IMR-90 (cell line): ENCODE measurements at regions not wholly inside any gene's neighbourhood (a gene's known extent, or its start where the extent isn't known, plus 50 kb on each side); places are given as distances from the start of the nearest gene placed in this dataset.

ENCODE experiments used
- ATAC-seq: fragments of 200-7000 bp; cut with Tn5 transposase; 2 replicates; pipeline ENCODE4 v1.9.1; 2020; ENCODE audit warnings: low read depth, mild to moderate bottlenecking, moderate library complexity
- BruUV-seq: library from RNA; stranded (reverse); fragments of 400-500 nt; replicated peaks from 2 replicates; lab custom pipeline; 2021; lab: Mats Ljungman, UMichigan
- CTCF ChIA-PET: fragments of 300-600 bp; formaldehyde crosslinking; extraction: SDS; loops from one replicate; lab custom pipeline; 2021; ENCODE audit warnings: antibody characterized with exemption; lab: Yijun Ruan, JAX
- POLR2A ChIA-PET: fragments of 300-600 bp; sonication (Branson Sonifier 250); formaldehyde crosslinking; loops from one replicate; lab custom pipeline; 2022; ENCODE audit warnings: antibody characterized with exemption; ENCODE audit not compliant: unreplicated experiment; lab: Charles Lee
- DNase-seq: peaks from one replicate; pipeline ENCODE4 v3.0.0; 2013
- H2AFZ ChIP-seq: replicated peaks from 2 replicates; pipeline ENCODE3; 2013; ENCODE audit warnings: low read length, mild to moderate bottlenecking; ENCODE audit not compliant: poor library complexity
- H2AK5ac ChIP-seq: 2 replicates; pipeline ENCODE4 v1.6.1; 2013; ENCODE audit warnings: low read depth, low read length, inconsistent platforms
- H2AK9ac ChIP-seq: replicated peaks from 2 replicates; pipeline ENCODE3; 2013; ENCODE audit warnings: mild to moderate bottlenecking, low read depth, low read length, moderate library complexity; ENCODE audit not compliant: poor library complexity
- H2BK120ac ChIP-seq: 2 replicates; pipeline ENCODE4 v1.6.1; 2013; ENCODE audit warnings: low read depth, low read length, inconsistent platforms
- H2BK15ac ChIP-seq: 3 replicates; pipeline ENCODE4 v1.6.1; 2013; ENCODE audit warnings: low read depth, low read length, inconsistent platforms
- H2BK20ac ChIP-seq: 2 replicates; pipeline ENCODE4 v1.6.1; 2013; ENCODE audit warnings: low read depth, mild to moderate bottlenecking, inconsistent platforms, low read length, moderate library complexity
- H2BK5ac ChIP-seq: 2 replicates; pipeline ENCODE4 v1.6.1; 2013; ENCODE audit warnings: mild to moderate bottlenecking, low read depth, low read length, inconsistent platforms; ENCODE audit not compliant: poor library complexity, severe bottlenecking
- H3K14ac ChIP-seq: replicated peaks from 2 replicates; pipeline ENCODE4 v1.6.1; 2013; ENCODE audit warnings: low read depth, low read length, inconsistent platforms
- H3K18ac ChIP-seq: 2 replicates; pipeline ENCODE4 v1.6.1; 2013; ENCODE audit warnings: low read depth, low read length, control low read depth
- H3K23ac ChIP-seq: 2 replicates; pipeline ENCODE4 v1.6.1; 2013; ENCODE audit warnings: low read depth, low read length, inconsistent platforms
- H3K27ac ChIP-seq: 2 replicates; pipeline ENCODE4 v1.5.1; 2013; ENCODE audit warnings: mild to moderate bottlenecking, control low read depth, low read length; ENCODE audit not compliant: insufficient read depth
- H3K27me3 ChIP-seq: 2 replicates; pipeline ENCODE4 v1.6.1; 2013; ENCODE audit warnings: low read length; ENCODE audit not compliant: control insufficient read depth, insufficient read depth
- H3K36me3 ChIP-seq: 2 replicates; pipeline ENCODE4 v1.6.1; 2013; ENCODE audit warnings: low read length, mixed read lengths; ENCODE audit not compliant: control insufficient read depth, insufficient read depth
- H3K4ac ChIP-seq: 2 replicates; pipeline ENCODE4 v1.6.1; 2013; ENCODE audit warnings: low read depth, low read length, inconsistent platforms
- H3K4me1 ChIP-seq: 2 replicates; pipeline ENCODE4 v1.6.1; 2013; ENCODE audit warnings: low read length, mixed read lengths; ENCODE audit not compliant: control insufficient read depth, insufficient read depth
- H3K4me2 ChIP-seq: 2 replicates; pipeline ENCODE4 v1.6.1; 2013; ENCODE audit warnings: low read depth, mild to moderate bottlenecking, control low read depth, low read length, moderate library complexity
- H3K4me3 ChIP-seq: 2 replicates; pipeline ENCODE4 v1.5.1; 2013; ENCODE audit warnings: low read depth, mild to moderate bottlenecking, control low read depth, low read length, moderate library complexity; ENCODE audit not compliant: insufficient read depth
- H3K56ac ChIP-seq: 2 replicates; pipeline ENCODE4 v1.6.1; 2013; ENCODE audit warnings: low read length, inconsistent platforms; ENCODE audit not compliant: insufficient read depth; ENCODE audit errors: extremely low read depth
- H3K79me1 ChIP-seq, 2 experiments: 2 replicates each; pipeline ENCODE4 v1.6.1; 2013; ENCODE audit warnings: low read length in 2 of 2, inconsistent platforms in 1 of 2, low read depth in 1 of 2
- H3K9ac ChIP-seq: 2 replicates; pipeline ENCODE4 v1.6.1; 2013; ENCODE audit warnings: low read depth, low read length, control low read depth
- H3K9me1 ChIP-seq: 2 replicates; pipeline ENCODE4 v1.6.1; 2013; ENCODE audit warnings: low read length, inconsistent platforms; ENCODE audit not compliant: insufficient read depth
- H3K9me3 ChIP-seq: 2 replicates; pipeline ENCODE4 v1.6.1; 2013; ENCODE audit warnings: low read length; ENCODE audit not compliant: control insufficient read depth, insufficient read depth
- H4K20me1 ChIP-seq: 2 replicates; pipeline ENCODE4 v1.6.1; 2013; ENCODE audit warnings: low read length, inconsistent platforms; ENCODE audit not compliant: insufficient read depth
- H4K5ac ChIP-seq: 2 replicates; pipeline ENCODE4 v1.6.1; 2013; ENCODE audit warnings: mild to moderate bottlenecking, low read depth, low read length, control low read depth
- H4K8ac ChIP-seq, 2 experiments: 2 replicates each; pipeline ENCODE4 v1.6.1; 2013; ENCODE audit warnings: low read depth in 2 of 2, low read length in 2 of 2, control low read depth in 1 of 2, inconsistent platforms in 1 of 2
- H4K91ac ChIP-seq: 2 replicates; pipeline ENCODE4 v1.6.1; 2013; ENCODE audit warnings: low read depth, low read length, inconsistent platforms; ENCODE audit not compliant: insufficient read depth
- MAFK ChIP-seq: IDR thresholded peaks from 2 replicates; pipeline ENCODE4 v1.6.1; 2012; ENCODE audit warnings: low read depth, low read length, improper control_type of control experiment
- NFE2L2 ChIP-seq: fragments of 150-350 bp; IDR thresholded peaks from 2 replicates; pipeline ENCODE4 v1.6.1; 2016; ENCODE audit warnings: low read depth, mild to moderate bottlenecking, low read length
- RFX5 ChIP-seq: IDR thresholded peaks from 2 replicates; pipeline ENCODE4 v1.8.0; 2012; ENCODE audit warnings: low read depth, mild to moderate bottlenecking, low read length, moderate library complexity
- WGBS, 2 experiments: methylation state at CpG; one replicate each; pipeline versions ENCODE4 v1.1.5 to v1.1.7; 2013; ENCODE audit warnings: missing lambda C conversion rate in 2 of 2; ENCODE audit not compliant: insufficient read length in 1 of 2; ENCODE audit errors: extremely low coverage in 2 of 2; 5-methylcytosine and 5-hydroxymethylcytosine counted together
- dilution Hi-C: fragments of 300-500 bp; cut with HindIII; formaldehyde crosslinking; loops from one replicate; pipeline ENCODE4 v1.14.3; 2018; ENCODE audit warnings: low sequenced_read_pairs; ENCODE audit not compliant: unreplicated experiment
- in situ Hi-C: fragments of 300-500 bp; cut with MboI; formaldehyde crosslinking; loops from 3 replicates; pipeline ENCODE4 v1.14.3; 2019; ENCODE audit warnings: low sequenced_read_pairs, inconsistent platforms, mixed read lengths
- intact Hi-C: fragments of 100-400 bp; cut with micrococcal nuclease; formaldehyde crosslinking; loops from 2 replicates; pipeline ENCODE4 v1.10.0; 2022

DNA sequence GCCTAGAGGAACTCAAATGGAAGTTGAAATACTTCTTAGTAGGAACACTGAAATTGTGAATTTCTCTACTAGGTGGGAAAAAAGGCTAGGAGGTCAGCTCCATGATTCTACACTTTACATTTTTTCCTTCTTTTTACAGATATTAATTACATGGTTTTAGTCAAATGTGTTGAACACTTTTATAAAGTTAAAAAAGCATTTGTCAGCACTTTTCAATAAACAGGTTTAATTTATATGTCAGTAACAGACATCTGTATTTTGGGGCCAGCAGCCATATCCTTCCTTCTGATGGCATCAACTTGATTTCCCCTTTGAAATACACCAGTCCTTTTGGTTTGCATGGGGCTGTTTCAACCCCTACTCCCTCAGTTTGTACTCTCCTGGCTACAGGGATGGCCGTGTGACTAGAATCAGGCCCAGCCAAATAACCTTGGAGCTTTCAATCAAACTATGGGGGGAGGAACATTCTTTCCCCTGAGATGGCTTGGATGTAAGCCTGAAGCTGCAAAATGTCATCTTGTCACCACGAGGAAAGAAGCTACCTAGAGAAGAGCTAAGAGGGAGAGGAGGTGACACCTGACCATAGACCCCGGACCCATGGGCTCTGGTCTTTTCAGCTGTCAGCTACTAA lies 171.0 kb upstream of the NEBL start:
- CTCF ChIA-PET = no interaction called here
- no peaks in the 10 kb centered on the region for H3K9me1 ChIP-seq

More for the DNA sequence above, 171.0 kb upstream of the NEBL start:
- H3K18ac ChIP-seq = no peak overlapping the region
- no peak overlapping the region for H2AFZ ChIP-seq
- H3K9me3 ChIP-seq = no peaks in the 10 kb centered on the region
- POLR2A ChIA-PET = no interaction called here
- no peak overlapping the region for H2AK5ac ChIP-seq
- no peak overlapping the region for H3K4ac ChIP-seq
- H3K4me2 ChIP-seq = no peak overlapping the region
- no peaks in the 10 kb centered on the region for H3K4me1 ChIP-seq
- no peak overlapping the region for H3K4me3 ChIP-seq
- no peak overlapping the region for H3K14ac ChIP-seq
- no peaks in the 10 kb centered on the region for H3K36me3 ChIP-seq
- intact Hi-C loops = no loop called here
- in situ Hi-C loops = no loop called here
- no TSS peak for BruUV-seq
- H4K91ac ChIP-seq = no peak overlapping the region
- H2BK20ac ChIP-seq = no peak overlapping the region
- TF ChIP-seq MAFK (peak; percentile 92), RFX5 (no peak), NFE2L2 (no peak)
- H4K8ac ChIP-seq = no peak overlapping the region
- ATAC-seq = no peak
- DNase-seq = no peak
- no peaks in the 10 kb centered on the region for H4K20me1 ChIP-seq
- no peak overlapping the region for H2BK15ac ChIP-seq
- dilution Hi-C loops = no loop called here
- no peaks in the 10 kb centered on the region for H3K27me3 ChIP-seq
- no peak overlapping the region for H3K9ac ChIP-seq
- no peak overlapping the region for H4K5ac ChIP-seq
- H3K79me1 ChIP-seq = no peaks in the 10 kb centered on the region
- H2BK5ac ChIP-seq = no peak overlapping the region
- H3K23ac ChIP-seq = no peak overlapping the region
- no peak overlapping the region for H2BK120ac ChIP-seq
- H2AK9ac ChIP-seq = no peak overlapping the region
- no peak overlapping the region for H3K56ac ChIP-seq
- no peak overlapping the region for H3K27ac ChIP-seq
- WGBS, 2 experiments = no CpG with 5 or more reads among the region's 3 CpGs
